SU-DHL-6 (cell line): ENCODE measurements at regions not wholly inside any gene's neighbourhood (a gene's known extent, or its start where the extent isn't known, plus 50 kb on each side); places are given as distances from the start of the nearest gene placed in this dataset.

Experiments
- EZH2phosphoT487 ChIP-seq: fragments of 200-600 bp; sonication (generic), shearing (Covaris generic); conservative IDR thresholded peaks from 2 replicates; pipeline ENCODE4 v1.6.1; 2018; ENCODE audit warnings: mild to moderate bottlenecking, antibody characterized with exemption, low read length, moderate library complexity, mixed read lengths
- TF ChIP-seq, protein P1 (sequence below): fragments of 200-600 bp; sonication (generic); IDR thresholded peaks from one replicate; pipeline ENCODE4 v1.5.1; 2017; ENCODE audit warnings: antibody characterized with exemption, mild to moderate bottlenecking, low read length, moderate library complexity; ENCODE audit not compliant: insufficient read depth, poor library complexity, severe bottlenecking

DNA sequence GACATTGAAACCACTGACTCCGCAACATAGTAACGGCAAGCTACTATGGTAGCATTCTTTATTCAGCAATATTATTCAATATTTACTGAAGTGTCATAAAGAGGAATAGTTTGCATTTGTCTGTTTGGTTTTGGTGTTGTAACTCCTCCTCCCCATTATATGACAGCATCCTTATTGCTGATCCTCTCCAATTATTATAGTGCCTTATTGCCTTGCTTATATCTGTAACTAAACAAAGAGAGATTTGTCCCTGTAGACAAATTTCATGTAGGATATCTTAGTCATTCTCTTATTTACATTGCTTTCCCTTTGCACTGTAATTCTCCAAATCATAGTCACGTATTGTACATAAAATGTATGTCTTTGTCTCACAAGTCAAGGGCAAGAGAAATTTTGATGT lies 1041.2 kb upstream of the ZEB2 start:
- TF ChIP-seq, protein P1, sequence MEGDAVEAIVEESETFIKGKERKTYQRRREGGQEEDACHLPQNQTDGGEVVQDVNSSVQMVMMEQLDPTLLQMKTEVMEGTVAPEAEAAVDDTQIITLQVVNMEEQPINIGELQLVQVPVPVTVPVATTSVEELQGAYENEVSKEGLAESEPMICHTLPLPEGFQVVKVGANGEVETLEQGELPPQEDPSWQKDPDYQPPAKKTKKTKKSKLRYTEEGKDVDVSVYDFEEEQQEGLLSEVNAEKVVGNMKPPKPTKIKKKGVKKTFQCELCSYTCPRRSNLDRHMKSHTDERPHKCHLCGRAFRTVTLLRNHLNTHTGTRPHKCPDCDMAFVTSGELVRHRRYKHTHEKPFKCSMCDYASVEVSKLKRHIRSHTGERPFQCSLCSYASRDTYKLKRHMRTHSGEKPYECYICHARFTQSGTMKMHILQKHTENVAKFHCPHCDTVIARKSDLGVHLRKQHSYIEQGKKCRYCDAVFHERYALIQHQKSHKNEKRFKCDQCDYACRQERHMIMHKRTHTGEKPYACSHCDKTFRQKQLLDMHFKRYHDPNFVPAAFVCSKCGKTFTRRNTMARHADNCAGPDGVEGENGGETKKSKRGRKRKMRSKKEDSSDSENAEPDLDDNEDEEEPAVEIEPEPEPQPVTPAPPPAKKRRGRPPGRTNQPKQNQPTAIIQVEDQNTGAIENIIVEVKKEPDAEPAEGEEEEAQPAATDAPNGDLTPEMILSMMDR: no peak
- TF ChIP-seq EZH2phosphoT487: no peak
